Fibroblast of the aortic adventitia (primary cell): ENCODE measurements at regions not wholly inside any gene's neighbourhood (a gene's known extent, or its start where the extent isn't known, plus 50 kb on each side); places are given as distances from the start of the nearest gene placed in this dataset.

Experiments used
- DNase-seq: peaks from one replicate; pipeline ENCODE4 v3.0.0-alpha.2; 2010; ENCODE audit warnings: low read depth
- H3K4me3 ChIP-seq: 2 replicates; pipeline ENCODE4 v1.5.1; 2011; ENCODE audit warnings: low read depth, mild to moderate bottlenecking, control low read depth, low read length, moderate library complexity
- TF ChIP-seq, protein P1 (sequence below): IDR thresholded peaks from 2 replicates; pipeline ENCODE4 v1.5.1; 2011; ENCODE audit warnings: mild to moderate bottlenecking, low read length, control low read depth, inconsistent platforms; ENCODE audit not compliant: insufficient read depth

GRCh38 chr15:81987628-81988027 lies 58.2 kb downstream of the MEX3B start:
- no peak for DNase-seq
- TF ChIP-seq, protein P1, sequence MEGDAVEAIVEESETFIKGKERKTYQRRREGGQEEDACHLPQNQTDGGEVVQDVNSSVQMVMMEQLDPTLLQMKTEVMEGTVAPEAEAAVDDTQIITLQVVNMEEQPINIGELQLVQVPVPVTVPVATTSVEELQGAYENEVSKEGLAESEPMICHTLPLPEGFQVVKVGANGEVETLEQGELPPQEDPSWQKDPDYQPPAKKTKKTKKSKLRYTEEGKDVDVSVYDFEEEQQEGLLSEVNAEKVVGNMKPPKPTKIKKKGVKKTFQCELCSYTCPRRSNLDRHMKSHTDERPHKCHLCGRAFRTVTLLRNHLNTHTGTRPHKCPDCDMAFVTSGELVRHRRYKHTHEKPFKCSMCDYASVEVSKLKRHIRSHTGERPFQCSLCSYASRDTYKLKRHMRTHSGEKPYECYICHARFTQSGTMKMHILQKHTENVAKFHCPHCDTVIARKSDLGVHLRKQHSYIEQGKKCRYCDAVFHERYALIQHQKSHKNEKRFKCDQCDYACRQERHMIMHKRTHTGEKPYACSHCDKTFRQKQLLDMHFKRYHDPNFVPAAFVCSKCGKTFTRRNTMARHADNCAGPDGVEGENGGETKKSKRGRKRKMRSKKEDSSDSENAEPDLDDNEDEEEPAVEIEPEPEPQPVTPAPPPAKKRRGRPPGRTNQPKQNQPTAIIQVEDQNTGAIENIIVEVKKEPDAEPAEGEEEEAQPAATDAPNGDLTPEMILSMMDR: no peak
- no peak overlapping the region for H3K4me3 ChIP-seq

- no peak for DNase-seq
- TF ChIP-seq, protein P1: no peak
- no peak overlapping the region for H3K4me3 ChIP-seq
Observed at GRCh38 chr15:81983497-81983896, 62.3 kb downstream of the MEX3B start.

- H3K4me3 ChIP-seq: no peak overlapping the region
- DNase-seq: no peak
- TF ChIP-seq, protein P1: no peak
Observed at GRCh38 chr15:81982808-81983207, 63.0 kb downstream of the MEX3B start.

DNA sequence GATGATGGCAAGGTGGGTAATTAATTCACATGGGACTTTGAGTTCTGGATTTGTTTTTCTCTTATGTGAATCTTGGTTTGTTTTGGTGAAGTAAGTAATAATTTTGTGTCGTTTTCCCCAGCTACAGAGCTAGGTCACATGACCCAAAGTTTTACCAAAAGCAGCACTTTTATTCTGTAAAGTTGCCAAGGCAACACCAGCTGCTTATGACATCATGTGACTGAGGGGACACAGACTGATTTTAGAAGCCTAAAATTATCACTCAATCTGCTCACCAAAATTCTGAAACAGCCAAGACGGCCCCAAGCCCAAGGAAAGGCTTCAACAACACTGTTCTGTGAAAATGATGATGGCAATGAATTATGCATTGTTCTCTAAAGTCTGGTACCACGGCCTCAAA lies 63.9 kb downstream of the MEX3B start:
- TF ChIP-seq, protein P1: no peak
- DNase-seq: no peak
- H3K4me3 ChIP-seq: no peak overlapping the region

GRCh38 chr15:81977464-81977863 lies 68.4 kb downstream of the MEX3B start:
- no peak overlapping the region for H3K4me3 ChIP-seq
- TF ChIP-seq, protein P1: no peak
- no peak for DNase-seq

- TF ChIP-seq, protein P1: no peak
- DNase-seq: no peak
- H3K4me3 ChIP-seq: no peak overlapping the region
Observed at GRCh38 chr15:81968691-81969090, 77.1 kb downstream of the MEX3B start.

- DNase-seq: no peak
- H3K4me3 ChIP-seq: no peak overlapping the region
- TF ChIP-seq, protein P1: no peak
Observed at GRCh38 chr15:81966631-81967030, 79.2 kb downstream of the MEX3B start.
